SK-N-SH (cell line): ENCODE measurements at regions not wholly inside any gene's neighbourhood (a gene's known extent, or its start where the extent isn't known, plus 50 kb on each side); places are given as distances from the start of the nearest gene placed in this dataset.

Experiments used
- CHD2 ChIP-seq: fragments of 150-350 bp; IDR thresholded peaks from 2 replicates; pipeline ENCODE4 v1.6.1; 2018; ENCODE audit warnings: low read length; ENCODE audit not compliant: partially characterized antibody
- MEF2A ChIP-seq: IDR thresholded peaks from 2 replicates; pipeline ENCODE4 v1.4.0; 2012; ENCODE audit warnings: low read depth, borderline replicate concordance
- NFIC ChIP-seq: IDR thresholded peaks from 2 replicates; pipeline ENCODE4 v1.4.0; 2012; ENCODE audit warnings: borderline replicate concordance
- POLR2AphosphoS5 ChIP-seq: IDR thresholded peaks from 2 replicates; pipeline ENCODE4 v1.6.1; 2012; ENCODE audit warnings: low read depth, low read length
- SMC3 ChIP-seq: IDR thresholded peaks from 2 replicates; pipeline ENCODE4 v1.6.1; 2012; ENCODE audit warnings: low read depth, low read length, improper control_type of control experiment
- TAF1 ChIP-seq: IDR thresholded peaks from 2 replicates; pipeline ENCODE4 v1.6.1; 2012; ENCODE audit warnings: low read depth, mild to moderate bottlenecking, low read length, moderate library complexity, borderline replicate concordance
- TCF12 ChIP-seq: IDR thresholded peaks from 2 replicates; pipeline ENCODE4 v1.4.0; 2012
- TEAD4 ChIP-seq: IDR thresholded peaks from 2 replicates; pipeline ENCODE4 v1.4.0; 2012; ENCODE audit warnings: mild to moderate bottlenecking, borderline replicate concordance; ENCODE audit not compliant: insufficient read depth
- YY1 ChIP-seq: IDR thresholded peaks from 2 replicates; pipeline ENCODE4 v1.4.0; 2012; ENCODE audit warnings: low read depth, mild to moderate bottlenecking
- TF ChIP-seq, protein P1 (sequence below): fragments of 200-600 bp; sonication (generic); IDR thresholded peaks from 2 replicates; pipeline ENCODE4 v1.6.1; 2017; ENCODE audit warnings: antibody characterized with exemption, mild to moderate bottlenecking, moderate library complexity
- TF ChIP-seq, protein P2 (sequence below): IDR thresholded peaks from 2 replicates; pipeline ENCODE4 v1.4.0; 2012; ENCODE audit warnings: low read depth, borderline replicate concordance
- TF ChIP-seq, protein P3 (sequence below): IDR thresholded peaks from 2 replicates; pipeline ENCODE4 v1.6.1; 2012; ENCODE audit warnings: mild to moderate bottlenecking, low read depth, low read length, moderate library complexity
- TF ChIP-seq, protein P4 (sequence below): fragments of 150-350 bp; IDR thresholded peaks from 2 replicates; pipeline ENCODE4 v1.6.1; 2016; ENCODE audit warnings: mild to moderate bottlenecking, low read depth, low read length
- TF ChIP-seq, protein P5 (sequence below): IDR thresholded peaks from 2 replicates; pipeline ENCODE4; 2012

DNA sequence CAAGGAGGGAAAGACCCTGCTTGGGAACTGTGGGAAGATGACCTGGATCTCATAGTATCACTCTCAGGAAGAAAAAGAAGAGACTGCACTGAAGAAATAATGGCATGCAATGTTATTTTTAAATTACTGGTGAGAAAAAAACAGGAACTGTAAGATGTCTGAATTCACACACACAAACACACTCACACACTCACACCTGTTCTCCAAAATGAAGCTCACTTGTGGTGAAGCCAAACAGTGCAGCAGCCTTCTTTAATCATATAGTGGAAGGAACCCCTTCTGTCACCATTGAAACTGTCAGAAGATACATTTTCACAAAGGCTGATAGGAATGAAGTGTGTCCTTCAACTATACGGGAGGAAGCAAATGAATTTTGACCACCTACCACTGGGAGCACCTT, 156.5 kb upstream of the GHITM start:
- TF ChIP-seq, protein P1, sequence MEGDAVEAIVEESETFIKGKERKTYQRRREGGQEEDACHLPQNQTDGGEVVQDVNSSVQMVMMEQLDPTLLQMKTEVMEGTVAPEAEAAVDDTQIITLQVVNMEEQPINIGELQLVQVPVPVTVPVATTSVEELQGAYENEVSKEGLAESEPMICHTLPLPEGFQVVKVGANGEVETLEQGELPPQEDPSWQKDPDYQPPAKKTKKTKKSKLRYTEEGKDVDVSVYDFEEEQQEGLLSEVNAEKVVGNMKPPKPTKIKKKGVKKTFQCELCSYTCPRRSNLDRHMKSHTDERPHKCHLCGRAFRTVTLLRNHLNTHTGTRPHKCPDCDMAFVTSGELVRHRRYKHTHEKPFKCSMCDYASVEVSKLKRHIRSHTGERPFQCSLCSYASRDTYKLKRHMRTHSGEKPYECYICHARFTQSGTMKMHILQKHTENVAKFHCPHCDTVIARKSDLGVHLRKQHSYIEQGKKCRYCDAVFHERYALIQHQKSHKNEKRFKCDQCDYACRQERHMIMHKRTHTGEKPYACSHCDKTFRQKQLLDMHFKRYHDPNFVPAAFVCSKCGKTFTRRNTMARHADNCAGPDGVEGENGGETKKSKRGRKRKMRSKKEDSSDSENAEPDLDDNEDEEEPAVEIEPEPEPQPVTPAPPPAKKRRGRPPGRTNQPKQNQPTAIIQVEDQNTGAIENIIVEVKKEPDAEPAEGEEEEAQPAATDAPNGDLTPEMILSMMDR = no peak
- TF ChIP-seq TEAD4 = no peak
- TF ChIP-seq CHD2 = no peak
- TF ChIP-seq, protein P2, sequence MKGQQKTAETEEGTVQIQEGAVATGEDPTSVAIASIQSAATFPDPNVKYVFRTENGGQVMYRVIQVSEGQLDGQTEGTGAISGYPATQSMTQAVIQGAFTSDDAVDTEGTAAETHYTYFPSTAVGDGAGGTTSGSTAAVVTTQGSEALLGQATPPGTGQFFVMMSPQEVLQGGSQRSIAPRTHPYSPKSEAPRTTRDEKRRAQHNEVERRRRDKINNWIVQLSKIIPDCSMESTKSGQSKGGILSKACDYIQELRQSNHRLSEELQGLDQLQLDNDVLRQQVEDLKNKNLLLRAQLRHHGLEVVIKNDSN = no peak
- no peak for TF ChIP-seq YY1
- TF ChIP-seq, protein P3, sequence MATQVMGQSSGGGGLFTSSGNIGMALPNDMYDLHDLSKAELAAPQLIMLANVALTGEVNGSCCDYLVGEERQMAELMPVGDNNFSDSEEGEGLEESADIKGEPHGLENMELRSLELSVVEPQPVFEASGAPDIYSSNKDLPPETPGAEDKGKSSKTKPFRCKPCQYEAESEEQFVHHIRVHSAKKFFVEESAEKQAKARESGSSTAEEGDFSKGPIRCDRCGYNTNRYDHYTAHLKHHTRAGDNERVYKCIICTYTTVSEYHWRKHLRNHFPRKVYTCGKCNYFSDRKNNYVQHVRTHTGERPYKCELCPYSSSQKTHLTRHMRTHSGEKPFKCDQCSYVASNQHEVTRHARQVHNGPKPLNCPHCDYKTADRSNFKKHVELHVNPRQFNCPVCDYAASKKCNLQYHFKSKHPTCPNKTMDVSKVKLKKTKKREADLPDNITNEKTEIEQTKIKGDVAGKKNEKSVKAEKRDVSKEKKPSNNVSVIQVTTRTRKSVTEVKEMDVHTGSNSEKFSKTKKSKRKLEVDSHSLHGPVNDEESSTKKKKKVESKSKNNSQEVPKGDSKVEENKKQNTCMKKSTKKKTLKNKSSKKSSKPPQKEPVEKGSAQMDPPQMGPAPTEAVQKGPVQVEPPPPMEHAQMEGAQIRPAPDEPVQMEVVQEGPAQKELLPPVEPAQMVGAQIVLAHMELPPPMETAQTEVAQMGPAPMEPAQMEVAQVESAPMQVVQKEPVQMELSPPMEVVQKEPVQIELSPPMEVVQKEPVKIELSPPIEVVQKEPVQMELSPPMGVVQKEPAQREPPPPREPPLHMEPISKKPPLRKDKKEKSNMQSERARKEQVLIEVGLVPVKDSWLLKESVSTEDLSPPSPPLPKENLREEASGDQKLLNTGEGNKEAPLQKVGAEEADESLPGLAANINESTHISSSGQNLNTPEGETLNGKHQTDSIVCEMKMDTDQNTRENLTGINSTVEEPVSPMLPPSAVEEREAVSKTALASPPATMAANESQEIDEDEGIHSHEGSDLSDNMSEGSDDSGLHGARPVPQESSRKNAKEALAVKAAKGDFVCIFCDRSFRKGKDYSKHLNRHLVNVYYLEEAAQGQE = no peak
- TF ChIP-seq MEF2A = no peak
- TF ChIP-seq SMC3 = no peak
- TF ChIP-seq, protein P4, sequence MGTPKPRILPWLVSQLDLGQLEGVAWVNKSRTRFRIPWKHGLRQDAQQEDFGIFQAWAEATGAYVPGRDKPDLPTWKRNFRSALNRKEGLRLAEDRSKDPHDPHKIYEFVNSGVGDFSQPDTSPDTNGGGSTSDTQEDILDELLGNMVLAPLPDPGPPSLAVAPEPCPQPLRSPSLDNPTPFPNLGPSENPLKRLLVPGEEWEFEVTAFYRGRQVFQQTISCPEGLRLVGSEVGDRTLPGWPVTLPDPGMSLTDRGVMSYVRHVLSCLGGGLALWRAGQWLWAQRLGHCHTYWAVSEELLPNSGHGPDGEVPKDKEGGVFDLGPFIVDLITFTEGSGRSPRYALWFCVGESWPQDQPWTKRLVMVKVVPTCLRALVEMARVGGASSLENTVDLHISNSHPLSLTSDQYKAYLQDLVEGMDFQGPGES = no peak
- TF ChIP-seq NFIC = no peak
- TF ChIP-seq, protein P5, sequence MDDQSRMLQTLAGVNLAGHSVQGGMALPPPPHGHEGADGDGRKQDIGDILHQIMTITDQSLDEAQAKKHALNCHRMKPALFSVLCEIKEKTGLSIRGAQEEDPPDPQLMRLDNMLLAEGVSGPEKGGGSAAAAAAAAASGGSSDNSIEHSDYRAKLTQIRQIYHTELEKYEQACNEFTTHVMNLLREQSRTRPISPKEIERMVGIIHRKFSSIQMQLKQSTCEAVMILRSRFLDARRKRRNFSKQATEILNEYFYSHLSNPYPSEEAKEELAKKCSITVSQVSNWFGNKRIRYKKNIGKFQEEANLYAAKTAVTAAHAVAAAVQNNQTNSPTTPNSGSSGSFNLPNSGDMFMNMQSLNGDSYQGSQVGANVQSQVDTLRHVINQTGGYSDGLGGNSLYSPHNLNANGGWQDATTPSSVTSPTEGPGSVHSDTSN = no peak
- TF ChIP-seq POLR2AphosphoS5 = no peak
- TF ChIP-seq TCF12 = no peak
- TF ChIP-seq TAF1 = no peak
